Activated T-cell treated with anti-CD3 and anti-CD28 coated beads for 48 hours (primary cell): ENCODE measurements at regions not wholly inside any gene's neighbourhood (a gene's known extent, or its start where the extent isn't known, plus 50 kb on each side); places are given as distances from the start of the nearest gene placed in this dataset.
"Not testable (repeated sequence)": the region's sequence is repeated elsewhere in the genome, so short reads cannot be mapped to it uniquely, and the experiment has no call there.

Source experiments
- DNase-seq: peaks from one replicate; pipeline ENCODE4 v3.0.0-alpha.2; 2020; ENCODE audit warnings: low read depth

GRCh38 chr10:131838966-131839742 lies 61.7 kb upstream of the PPP2R2D start:
- DNase-seq = no peak

GRCh38 chr10:131839880-131840787 lies 60.7 kb upstream of the PPP2R2D start:
- not testable (repeated sequence) for DNase-seq

- no peak for DNase-seq
These were observed 60.1 kb upstream of the PPP2R2D start for GRCh38 chr10:131840788-131841118.

GRCh38 chr10:131841131-131841660 lies 59.6 kb upstream of the PPP2R2D start:
- DNase-seq = no peak

- DNase-seq = no peak
These were observed 59.1 kb upstream of the PPP2R2D start for GRCh38 chr10:131841661-131842139.

GRCh38 chr10:131842351-131843088 lies 58.3 kb upstream of the PPP2R2D start:
- DNase-seq = no peak

GRCh38 chr10:131843089-131843595 lies 57.7 kb upstream of the PPP2R2D start:
- no peak for DNase-seq

GRCh38 chr10:131843881-131844284 lies 56.9 kb upstream of the PPP2R2D start:
- no peak for DNase-seq

- DNase-seq = no peak
These were observed 56.2 kb upstream of the PPP2R2D start for GRCh38 chr10:131844529-131845084.

GRCh38 chr10:131845505-131846239 lies 55.1 kb upstream of the PPP2R2D start:
- DNase-seq = no peak

- no peak for DNase-seq
These were observed 54.3 kb upstream of the PPP2R2D start for GRCh38 chr10:131846240-131847101.

- no peak for DNase-seq
These were observed 53.5 kb upstream of the PPP2R2D start for GRCh38 chr10:131847241-131847783.

GRCh38 chr10:131848296-131848695 lies 52.5 kb upstream of the PPP2R2D start:
- no peak for DNase-seq

- DNase-seq = no peak
These were observed 51.8 kb upstream of the PPP2R2D start for GRCh38 chr10:131848741-131849590.

- no peak for DNase-seq
These were observed 51.0 kb upstream of the PPP2R2D start for GRCh38 chr10:131849591-131850382.

- no peak for DNase-seq
These were observed 50.4 kb upstream of the PPP2R2D start for GRCh38 chr10:131850383-131850870.
